Activated T-helper 2 cell treated with anti-CD3 and anti-CD28 coated beads, Interferon-gamma antibody, Interleukin-2, Interleukin-4, amounts not matched to agents 10 μg/mL and 5 μg/mL and 100 μg/mL, durations not matched to agents 14 hours and 24 hours and 36 hours (primary cell): ENCODE measurements at regions not wholly inside any gene's neighbourhood (a gene's known extent, or its start where the extent isn't known, plus 50 kb on each side); places are given as distances from the start of the nearest gene placed in this dataset.

Experiments
- DNase-seq: peaks from one replicate; pipeline ENCODE4 v3.0.0; 2021; ENCODE audit warnings: low spot score
- H3K27ac Mint-ChIP-seq: one replicate; pipeline ENCODE4 v1.8.0; 2021; ENCODE audit warnings: mixed read lengths
- H3K27me3 Mint-ChIP-seq: one replicate; pipeline ENCODE4 v1.8.0; 2021; ENCODE audit warnings: low read depth, mixed read lengths
- H3K36me3 Mint-ChIP-seq: one replicate; pipeline ENCODE4 v1.8.0; 2021; ENCODE audit warnings: low read depth, mixed read lengths
- H3K4me1 Mint-ChIP-seq: one replicate; pipeline ENCODE4 v1.8.0; 2021; ENCODE audit warnings: low read depth, mixed read lengths
- H3K4me3 Mint-ChIP-seq: one replicate; pipeline ENCODE4 v1.8.0; 2021; ENCODE audit warnings: low read depth, mild to moderate bottlenecking, moderate library complexity, mixed read lengths
- H3K9me3 Mint-ChIP-seq: one replicate; pipeline ENCODE4 v1.8.0; 2021; ENCODE audit warnings: mixed read lengths
- intact Hi-C: fragments of 100-400 bp; cut with micrococcal nuclease; formaldehyde crosslinking; loops from one replicate; pipeline ENCODE4 v1.15.1; 2023

GRCh38 chr5:88488561-88488960 lies 219.9 kb upstream of the TMEM161B start:
- no peak for DNase-seq
- no peak overlapping the region for H3K27ac Mint-ChIP-seq
- H3K4me3 Mint-ChIP-seq: no peak overlapping the region
- intact Hi-C loops: no loop called here
- H3K9me3 Mint-ChIP-seq: no peaks in the 10 kb centered on the region
- no peaks in the 10 kb centered on the region for H3K4me1 Mint-ChIP-seq
- H3K36me3 Mint-ChIP-seq: no peaks in the 10 kb centered on the region
- peaks cover 10% of the 10 kb centered on the region for H3K27me3 Mint-ChIP-seq

GRCh38 chr5:88488130-88488529 lies 219.5 kb upstream of the TMEM161B start:
- no peak for DNase-seq
- Mint-ChIP-seq H3K36me3 (no peaks in the 10 kb centered on the region), H3K9me3 (no peaks in the 10 kb centered on the region), H3K4me3 (no peak overlapping the region), H3K27me3 (peaks cover 8% of the 10 kb centered on the region), H3K27ac (no peak overlapping the region), H3K4me1 (no peaks in the 10 kb centered on the region)
- intact Hi-C loops: no loop called here

DNA sequence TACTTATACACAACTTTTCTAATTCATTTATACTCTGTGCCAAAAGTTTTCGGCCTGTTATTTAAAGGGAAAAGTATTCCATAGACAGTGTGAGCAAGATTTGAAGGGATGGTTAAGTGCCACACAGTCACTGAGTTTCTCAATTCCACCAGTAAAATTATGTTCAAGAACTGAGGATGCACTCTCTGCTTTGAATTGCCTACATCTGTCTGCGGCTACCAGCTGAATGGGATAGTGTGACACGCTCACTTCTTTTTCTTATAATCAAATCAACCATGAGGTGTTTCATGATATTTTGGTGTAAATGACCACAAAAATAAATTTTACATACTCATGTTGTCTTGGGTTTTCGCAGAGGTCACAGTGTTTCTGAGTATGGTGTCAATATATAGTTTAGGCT lies 218.4 kb upstream of the TMEM161B start:
- Mint-ChIP-seq H3K9me3 (no peaks in the 10 kb centered on the region), H3K4me3 (no peak overlapping the region), H3K27ac (no peak overlapping the region), H3K4me1 (no peaks in the 10 kb centered on the region), H3K36me3 (no peaks in the 10 kb centered on the region), H3K27me3 (peaks cover 4% of the 10 kb centered on the region)
- DNase-seq: no peak
- intact Hi-C loops: no loop called here

DNA sequence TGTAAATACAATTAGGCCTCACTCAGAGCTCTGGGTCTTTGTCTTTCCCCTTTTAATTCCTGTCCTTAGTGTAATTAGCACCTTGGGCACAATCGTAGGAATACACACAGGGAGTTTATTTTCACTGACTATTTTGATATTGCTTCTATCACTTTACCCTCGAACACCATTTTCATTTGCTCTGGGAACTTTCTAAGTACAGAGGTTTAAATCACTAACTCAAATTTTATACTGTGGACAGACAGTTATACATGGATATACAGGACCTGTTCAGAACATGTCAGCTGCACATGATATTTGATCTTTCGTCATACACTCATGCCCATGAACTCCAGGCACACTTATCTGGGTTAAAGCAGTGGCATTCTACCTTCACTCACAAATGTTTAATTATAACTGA lies 217.8 kb upstream of the TMEM161B start:
- DNase-seq: no peak
- intact Hi-C loops: no loop called here
- Mint-ChIP-seq H3K27me3 (peaks cover 5% of the 10 kb centered on the region), H3K4me3 (no peak overlapping the region), H3K9me3 (no peaks in the 10 kb centered on the region), H3K36me3 (no peaks in the 10 kb centered on the region), H3K4me1 (no peaks in the 10 kb centered on the region), H3K27ac (no peak overlapping the region)

DNA sequence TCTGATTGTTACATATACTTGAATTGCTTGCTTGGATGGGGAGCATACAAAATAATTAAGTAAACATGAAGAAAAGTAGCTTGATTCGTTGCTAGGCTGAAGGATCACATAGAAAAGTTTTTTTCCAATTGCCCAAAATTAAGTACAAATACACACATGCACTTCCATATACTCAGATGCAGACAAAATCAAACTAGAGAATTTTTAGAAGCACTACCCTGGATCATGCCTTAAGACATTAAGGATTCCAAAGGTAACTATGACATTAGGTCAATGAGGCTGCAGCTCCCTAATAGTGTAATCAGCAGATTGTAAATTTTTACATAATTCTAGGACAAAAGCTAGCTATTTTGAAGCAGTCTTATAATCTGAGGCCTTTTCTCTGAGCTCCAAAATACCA lies 216.9 kb upstream of the TMEM161B start:
- Mint-ChIP-seq H3K27ac (no peak overlapping the region), H3K27me3 (peaks cover 4% of the 10 kb centered on the region), H3K36me3 (no peaks in the 10 kb centered on the region), H3K9me3 (no peaks in the 10 kb centered on the region), H3K4me3 (no peak overlapping the region), H3K4me1 (no peaks in the 10 kb centered on the region)
- DNase-seq: no peak
- intact Hi-C loops: no loop called here

GRCh38 chr5:88483964-88484672 lies 215.5 kb upstream of the TMEM161B start:
- Mint-ChIP-seq H3K4me1 (no peaks in the 10 kb centered on the region), H3K4me3 (no peak overlapping the region), H3K9me3 (no peaks in the 10 kb centered on the region), H3K27me3 (peaks cover 4% of the 10 kb centered on the region), H3K36me3 (no peaks in the 10 kb centered on the region), H3K27ac (no peak overlapping the region)
- no peak for DNase-seq
- intact Hi-C loops: no loop called here

GRCh38 chr5:88480801-88481499 lies 212.3 kb upstream of the TMEM161B start:
- DNase-seq: no peak
- Mint-ChIP-seq H3K4me1 (no peaks in the 10 kb centered on the region), H3K4me3 (no peak overlapping the region), H3K27me3 (peaks cover 6% of the 10 kb centered on the region), H3K36me3 (no peaks in the 10 kb centered on the region), H3K9me3 (no peaks in the 10 kb centered on the region), H3K27ac (no peak overlapping the region)
- intact Hi-C loops: no loop called here

GRCh38 chr5:88480245-88480644 lies 211.6 kb upstream of the TMEM161B start:
- Mint-ChIP-seq H3K27me3 (peaks cover 6% of the 10 kb centered on the region), H3K4me3 (no peak overlapping the region), H3K36me3 (no peaks in the 10 kb centered on the region), H3K9me3 (no peaks in the 10 kb centered on the region), H3K27ac (no peak overlapping the region), H3K4me1 (no peaks in the 10 kb centered on the region)
- intact Hi-C loops: no loop called here
- no peak for DNase-seq

DNA sequence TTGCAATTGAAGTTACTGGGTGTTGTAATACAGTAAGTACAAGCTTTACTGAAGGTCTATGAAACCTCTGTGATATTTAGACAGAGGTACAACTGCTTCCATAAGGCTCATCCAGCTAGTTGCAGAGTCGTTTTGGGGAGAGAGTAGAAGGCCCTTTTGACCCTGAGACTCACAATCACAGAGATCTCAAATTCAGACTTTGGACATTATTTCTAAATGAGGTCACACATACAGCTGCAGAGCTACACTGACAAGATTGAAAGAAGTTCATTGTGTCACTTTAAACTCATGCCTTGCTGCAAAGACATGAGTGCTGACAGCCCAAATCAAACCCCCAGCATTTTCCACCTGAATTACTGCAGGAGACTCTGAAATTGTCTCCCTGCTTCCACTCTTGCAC lies 205.9 kb upstream of the TMEM161B start:
- intact Hi-C loops: no loop called here
- H3K36me3 Mint-ChIP-seq: no peaks in the 10 kb centered on the region
- H3K4me3 Mint-ChIP-seq: no peak overlapping the region
- no peak for DNase-seq
- H3K27ac Mint-ChIP-seq: no peak overlapping the region
- H3K4me1 Mint-ChIP-seq: no peaks in the 10 kb centered on the region
- peaks cover 4% of the 10 kb centered on the region for H3K27me3 Mint-ChIP-seq
- no peaks in the 10 kb centered on the region for H3K9me3 Mint-ChIP-seq

GRCh38 chr5:88470745-88471144 lies 202.1 kb upstream of the TMEM161B start:
- H3K4me3 Mint-ChIP-seq: no peak overlapping the region
- no peak overlapping the region for H3K27ac Mint-ChIP-seq
- H3K9me3 Mint-ChIP-seq: no peaks in the 10 kb centered on the region
- H3K4me1 Mint-ChIP-seq: no peaks in the 10 kb centered on the region
- no peaks in the 10 kb centered on the region for H3K36me3 Mint-ChIP-seq
- intact Hi-C loops: no loop called here
- peaks cover 2% of the 10 kb centered on the region for H3K27me3 Mint-ChIP-seq
- no peak for DNase-seq

DNA sequence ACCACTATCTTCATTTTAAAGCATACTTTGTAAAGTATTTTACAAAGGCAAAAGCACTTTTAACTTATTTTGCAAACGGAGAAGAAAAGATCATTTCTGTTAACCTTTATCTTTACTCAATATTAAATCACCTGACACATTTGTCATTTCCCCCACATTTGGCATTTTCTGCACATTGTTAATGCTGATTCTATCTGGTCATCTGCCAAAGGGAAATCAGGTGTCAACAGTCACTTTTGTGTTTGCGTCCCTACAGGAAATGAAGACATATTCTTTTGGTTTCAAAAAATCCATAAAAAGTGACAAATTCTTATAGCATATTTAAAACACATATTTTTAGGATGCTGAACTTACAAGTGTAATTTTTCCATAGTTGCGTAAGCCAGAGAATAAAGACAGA lies 191.3 kb upstream of the TMEM161B start:
- no peaks in the 10 kb centered on the region for H3K9me3 Mint-ChIP-seq
- intact Hi-C loops: no loop called here
- no peak overlapping the region for H3K4me3 Mint-ChIP-seq

DNA sequence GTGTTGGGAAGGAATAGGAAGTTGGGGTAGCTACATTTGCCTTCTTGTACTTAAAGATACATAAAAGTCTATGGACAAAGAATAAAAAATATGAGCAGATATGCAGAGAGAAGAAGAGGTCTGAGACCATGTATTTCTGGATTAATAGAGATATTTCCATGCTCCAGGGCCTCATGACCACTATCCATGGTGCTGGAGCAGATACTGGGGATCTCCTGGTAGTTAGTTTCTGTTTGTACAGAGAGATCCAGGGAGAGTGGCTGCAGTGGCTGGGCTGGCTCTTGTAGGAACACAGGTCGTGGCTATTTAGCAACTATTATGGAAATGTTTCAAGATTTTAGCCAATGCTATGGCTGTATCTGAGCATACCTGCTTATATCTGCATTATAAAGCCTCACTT lies 184.2 kb upstream of the TMEM161B start:
- Mint-ChIP-seq H3K27me3 (no peaks in the 10 kb centered on the region), H3K36me3 (no peaks in the 10 kb centered on the region), H3K9me3 (no peaks in the 10 kb centered on the region), H3K4me3 (no peak overlapping the region), H3K27ac (no peak overlapping the region), H3K4me1 (no peaks in the 10 kb centered on the region)
- DNase-seq: no peak
- intact Hi-C loops: no loop called here

More for the DNA sequence above, 191.3 kb upstream of the TMEM161B start:
- no peak for DNase-seq
- H3K36me3 Mint-ChIP-seq: no peaks in the 10 kb centered on the region
- H3K4me1 Mint-ChIP-seq: no peaks in the 10 kb centered on the region
- H3K27me3 Mint-ChIP-seq: no peaks in the 10 kb centered on the region
- no peak overlapping the region for H3K27ac Mint-ChIP-seq

DNA sequence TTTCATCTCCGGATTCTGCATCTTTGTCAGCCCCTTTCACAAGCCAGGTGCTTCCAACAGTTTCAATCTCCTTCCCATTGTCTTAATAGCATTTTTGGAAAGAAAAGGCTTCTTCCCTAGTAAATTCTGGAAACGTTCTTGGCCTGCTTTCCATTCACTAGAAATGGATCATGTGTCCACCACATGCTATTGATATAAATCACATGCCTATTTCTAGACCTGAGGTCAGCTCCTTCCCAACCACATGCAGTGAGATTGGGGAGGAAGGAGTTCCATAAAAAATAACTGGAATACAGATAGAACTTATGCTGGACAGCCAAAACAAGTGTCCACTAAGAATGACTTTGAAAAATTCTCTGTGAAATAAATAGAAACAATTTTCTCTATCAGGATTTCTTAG lies 181.6 kb upstream of the TMEM161B start:
- Mint-ChIP-seq H3K9me3 (no peaks in the 10 kb centered on the region), H3K4me3 (no peak overlapping the region), H3K36me3 (no peaks in the 10 kb centered on the region), H3K27me3 (no peaks in the 10 kb centered on the region), H3K4me1 (no peaks in the 10 kb centered on the region), H3K27ac (no peak overlapping the region)
- DNase-seq: no peak
- intact Hi-C loops: no loop called here
